Prostate gland (tissue), 2 donors: ENCODE measurements at regions not wholly inside any gene's neighbourhood (a gene's known extent, or its start where the extent isn't known, plus 50 kb on each side); places are given as distances from the start of the nearest gene placed in this dataset.

Source experiments
- DNase-seq: peaks from one replicate; pipeline ENCODE4 v3.0.0-alpha.2; 2019; ENCODE audit warnings: low spot score
- H3K27ac ChIP-seq, 2 donors: fragments of 200-600 bp; sonication (generic); 2 replicates each; pipeline ENCODE4 v1.5.1; 2017 to 2019
- H3K27me3 ChIP-seq: fragments of 200-600 bp; sonication (generic); replicated peaks from 2 replicates; pipeline ENCODE4 v1.5.1; 2019; ENCODE audit not compliant: insufficient read depth
- H3K36me3 ChIP-seq, 2 donors: fragments of 200-600 bp; sonication (generic); 1 replicate in 1 of 2; 2 replicates in 1 of 2; pipeline versions ENCODE4 v1.5.1 to v1.8.1; 2017 to 2019
- H3K4me1 ChIP-seq: fragments of 200-600 bp; sonication (generic); replicated peaks from 2 replicates; pipeline ENCODE4 v1.5.1; 2019
- H3K4me3 ChIP-seq, 2 donors: fragments of 200-600 bp; sonication (generic); 2 replicates each; pipeline ENCODE4 v1.5.1; 2017 to 2019
- H3K9me3 ChIP-seq: fragments of 200-600 bp; sonication (generic); 2 replicates; pipeline ENCODE4 v1.5.1; 2017
- POLR2A ChIP-seq: fragments of 450-650 bp; IDR thresholded peaks from one replicate; pipeline ENCODE4 v1.6.1; 2016; ENCODE audit warnings: antibody characterized with exemption, mild to moderate bottlenecking
- POLR2AphosphoS5 ChIP-seq: sonication (generic); formaldehyde crosslinking; IDR thresholded peaks from one replicate; pipeline ENCODE4 v1.6.1; 2017; ENCODE audit warnings: antibody characterized with exemption
- WGBS: methylation state at CpG from one replicate; pipeline ENCODE4 v1.1.5; 2018; 5-methylcytosine and 5-hydroxymethylcytosine counted together
- intact Hi-C: fragments of 100-400 bp; cut with DNase I; formaldehyde crosslinking; loops from one replicate; pipeline ENCODE4 v1.14.2; 2022
- TF ChIP-seq, protein P1 (sequence below), 4 experiments: fragments of 200-600 bp in 2 of 4; fragments of 450-650 bp in 2 of 4; sonication (generic) in 2 of 4; IDR thresholded peaks; 1 replicate in 3 of 4; 2 replicates in 1 of 4; pipeline ENCODE4 v1.5.1; 2016 to 2019; ENCODE audit warnings: antibody characterized with exemption in 4 of 4, mild to moderate bottlenecking in 2 of 4, moderate library complexity in 2 of 4

- H3K4me1 ChIP-seq, result no peaks in the 10 kb centered on the region
- TF ChIP-seq POLR2A (no peak), POLR2AphosphoS5 (no peak)
- TF ChIP-seq, protein P1, sequence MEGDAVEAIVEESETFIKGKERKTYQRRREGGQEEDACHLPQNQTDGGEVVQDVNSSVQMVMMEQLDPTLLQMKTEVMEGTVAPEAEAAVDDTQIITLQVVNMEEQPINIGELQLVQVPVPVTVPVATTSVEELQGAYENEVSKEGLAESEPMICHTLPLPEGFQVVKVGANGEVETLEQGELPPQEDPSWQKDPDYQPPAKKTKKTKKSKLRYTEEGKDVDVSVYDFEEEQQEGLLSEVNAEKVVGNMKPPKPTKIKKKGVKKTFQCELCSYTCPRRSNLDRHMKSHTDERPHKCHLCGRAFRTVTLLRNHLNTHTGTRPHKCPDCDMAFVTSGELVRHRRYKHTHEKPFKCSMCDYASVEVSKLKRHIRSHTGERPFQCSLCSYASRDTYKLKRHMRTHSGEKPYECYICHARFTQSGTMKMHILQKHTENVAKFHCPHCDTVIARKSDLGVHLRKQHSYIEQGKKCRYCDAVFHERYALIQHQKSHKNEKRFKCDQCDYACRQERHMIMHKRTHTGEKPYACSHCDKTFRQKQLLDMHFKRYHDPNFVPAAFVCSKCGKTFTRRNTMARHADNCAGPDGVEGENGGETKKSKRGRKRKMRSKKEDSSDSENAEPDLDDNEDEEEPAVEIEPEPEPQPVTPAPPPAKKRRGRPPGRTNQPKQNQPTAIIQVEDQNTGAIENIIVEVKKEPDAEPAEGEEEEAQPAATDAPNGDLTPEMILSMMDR (IDR thresholded peaks at IDR 0.05), result no peak
Measured at GRCh38 chr13:97110936-97111335, 111.2 kb upstream of the MBNL2 start.

DNA sequence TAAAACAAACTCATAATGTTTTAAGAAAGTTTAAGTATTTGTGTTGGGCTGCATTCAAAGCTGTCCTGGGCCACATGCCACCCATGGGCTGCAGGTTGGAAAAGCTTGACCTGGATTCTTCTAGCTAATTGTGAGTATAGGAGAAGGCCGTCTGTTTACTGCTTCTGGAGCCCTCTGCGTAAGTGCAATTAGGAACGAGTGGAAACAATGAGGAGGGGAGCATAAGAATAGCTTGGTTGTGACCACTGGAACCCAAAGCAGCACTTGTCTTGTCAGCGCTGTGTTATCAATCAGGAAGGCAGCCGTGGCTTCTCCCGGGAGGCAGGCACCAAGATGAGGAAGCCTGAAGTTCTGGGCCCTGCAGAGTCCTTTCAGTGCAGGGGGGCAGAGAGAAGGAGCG is 110.4 kb upstream of the MBNL2 start:
- TF ChIP-seq, protein P1 (IDR thresholded peaks at IDR 0.05), result no peak
- TF ChIP-seq POLR2AphosphoS5, result peak; percentile 9
- peak overlapping the region in 1 of 2 donors; percentile 32 for H3K27ac ChIP-seq
- intact Hi-C loops, result loop anchor here (2.0 to 10.0 kb wide), 5 partner anchors 111 to 1463 kb away; partner anchors contain the start of genes MBNL2, RAP2A and STK24
- no peak for DNase-seq
- H3K27me3 ChIP-seq, result no peaks in the 10 kb centered on the region
- H3K4me1 ChIP-seq, result no peaks in the 10 kb centered on the region
- H3K9me3 ChIP-seq, result no peaks in the 10 kb centered on the region
- H3K4me3 ChIP-seq, result no peak overlapping the region
- 71% methylated on average over 7 of the region's 7 CpGs for WGBS
- H3K36me3 ChIP-seq, result no peaks in the 10 kb centered on the region

More at GRCh38 chr13:97110936-97111335, 111.2 kb upstream of the MBNL2 start:
- intact Hi-C loops, result loop anchor here (5.0 to 10.0 kb wide), 4 partner anchors 231 to 1464 kb away; partner anchors contain the start of genes RAP2A and STK24
- H3K9me3 ChIP-seq, result no peaks in the 10 kb centered on the region
- WGBS, result 87% methylated on average over 6 of the region's 6 CpGs
- H3K36me3 ChIP-seq, result no peaks in the 10 kb centered on the region
- H3K27ac ChIP-seq, result no peak overlapping the region
- no peak for DNase-seq
- H3K4me3 ChIP-seq, result no peak overlapping the region
- H3K27me3 ChIP-seq, result no peaks in the 10 kb centered on the region

GRCh38 chr13:97112446-97113152 is 109.5 kb upstream of the MBNL2 start:
- TF ChIP-seq, protein P1 (IDR thresholded peaks at IDR 0.05), result no peak
- TF ChIP-seq POLR2A (no peak), POLR2AphosphoS5 (no peak)
- H3K4me3 ChIP-seq, result no peak overlapping the region
- intact Hi-C loops, result loop anchor here (2.0 to 10.0 kb wide), 5 partner anchors 110 to 1462 kb away; partner anchors contain the start of genes MBNL2, RAP2A and STK24
- H3K27me3 ChIP-seq, result no peaks in the 10 kb centered on the region
- no peaks in the 10 kb centered on the region for H3K4me1 ChIP-seq
- H3K36me3 ChIP-seq, result no peaks in the 10 kb centered on the region
- no peak for DNase-seq
- WGBS, result 74% methylated on average over 12 of the region's 12 CpGs
- H3K27ac ChIP-seq, result peak overlapping the region in 1 of 2 donors; percentile 32
- no peaks in the 10 kb centered on the region for H3K9me3 ChIP-seq

DNA sequence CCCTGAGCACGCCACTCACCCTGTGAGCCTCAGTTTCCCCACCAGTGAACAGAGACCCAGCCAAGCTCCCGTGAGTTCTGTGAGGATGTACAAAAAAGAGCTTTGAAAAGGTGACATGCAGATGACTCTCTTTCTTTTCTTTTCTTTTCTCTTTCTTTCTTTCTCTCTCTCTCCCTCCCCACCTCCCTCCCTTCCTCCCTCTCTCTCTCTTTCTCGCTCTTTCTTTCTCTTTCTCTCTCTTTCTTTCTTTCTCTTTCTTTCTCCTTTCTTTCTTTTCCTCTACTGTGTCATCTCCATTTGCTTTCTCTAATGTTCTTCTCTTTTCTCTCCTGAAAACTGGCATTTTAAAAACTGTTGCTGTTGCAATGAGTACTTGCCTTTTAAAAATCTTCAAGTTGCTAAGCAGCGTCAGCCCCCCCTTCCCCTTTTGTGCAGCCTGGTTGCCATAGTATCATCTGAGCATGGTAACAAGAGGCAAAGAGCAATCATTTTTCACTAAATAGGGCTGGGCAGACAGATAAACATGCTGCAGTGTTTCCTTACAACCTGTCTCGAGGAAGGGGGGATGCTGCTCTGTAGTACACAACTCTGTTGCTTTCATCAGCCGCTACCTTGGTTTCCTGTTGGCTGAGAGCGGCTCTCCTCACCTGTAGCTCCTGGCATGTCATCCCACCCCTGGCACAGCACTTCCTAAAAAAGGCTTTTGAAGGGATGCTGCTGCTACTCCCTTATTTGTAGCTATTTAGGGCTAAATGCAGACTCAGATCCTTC is 108.7 kb upstream of the MBNL2 start:
- Histone ChIP-seq H3K27me3 (no peaks in the 10 kb centered on the region), H3K4me3 (no peak overlapping the region), H3K36me3 (no peaks in the 10 kb centered on the region), H3K27ac (no peak overlapping the region), H3K9me3 (no peaks in the 10 kb centered on the region), H3K4me1 (no peaks in the 10 kb centered on the region)
- intact Hi-C loops, result loop anchor here (2.0 to 10.0 kb wide), 5 partner anchors 109 to 1461 kb away; partner anchors contain the start of genes MBNL2, RAP2A and STK24
- WGBS, result 50% methylated on average over 7 of the region's 7 CpGs
- no peak for DNase-seq
- TF ChIP-seq POLR2A, result no peak
- no peak for TF ChIP-seq POLR2AphosphoS5
- TF ChIP-seq, protein P1 (IDR thresholded peaks at IDR 0.05), result no peak
